ENCODE measurements at regions not wholly inside any gene's neighbourhood (a gene's known extent, or its start where the extent isn't known, plus 50 kb on each side); places are given as distances from the start of the nearest gene placed in this dataset.

DNA sequence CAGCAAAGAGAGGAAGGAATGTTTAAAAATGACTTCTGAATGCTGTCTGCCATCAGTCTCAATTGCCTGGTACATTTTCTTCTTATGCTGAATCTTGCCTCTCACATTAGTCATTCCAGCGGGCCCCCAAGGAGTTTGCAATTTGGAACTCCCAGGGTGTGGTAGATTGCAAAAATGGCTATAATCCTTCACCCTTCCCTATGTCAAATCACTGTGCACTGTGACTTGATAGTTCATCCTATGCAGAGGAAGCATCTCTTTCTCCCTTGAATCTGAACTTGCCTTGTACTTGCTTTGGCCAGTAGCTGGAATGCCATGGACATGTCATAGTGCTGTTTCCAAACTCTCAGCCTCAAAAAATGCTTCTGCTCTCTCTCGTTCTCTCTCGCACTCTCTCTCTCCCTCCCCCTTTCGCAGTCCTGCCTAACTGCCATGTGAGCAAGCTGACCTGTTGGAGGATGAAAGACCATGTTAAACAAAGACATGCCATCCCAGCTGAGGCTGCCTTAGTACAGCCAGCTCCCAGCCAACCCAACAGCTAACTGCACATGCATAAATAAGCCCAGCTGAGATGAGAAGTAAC, 284.0 kb upstream of the TLE4 start:
- H3K27ac ChIP-seq (ENCODE audit: low read depth in 2 of 2, low read length in 2 of 2) = no peak overlapping the region
- no peaks in the 10 kb centered on the region for H3K9me3 ChIP-seq (ENCODE audit: control insufficient read depth in 2 of 2, low read length in 2 of 2)
- H3K9ac ChIP-seq (ENCODE audit: low read depth in 1 of 2, low read length in 2 of 2) = no peak overlapping the region
- H3K27me3 ChIP-seq (ENCODE audit: control insufficient read depth in 2 of 2, insufficient read depth in 2 of 2, low read length in 2 of 2) = no peaks in the 10 kb centered on the region
- H3K36me3 ChIP-seq (ENCODE audit: control insufficient read depth in 2 of 2, insufficient read depth in 2 of 2, low read length in 2 of 2) = no peaks in the 10 kb centered on the region
- no peaks in the 10 kb centered on the region for H3K4me1 ChIP-seq (ENCODE audit: control insufficient read depth in 2 of 2, insufficient read depth in 2 of 2, low read length in 2 of 2)
- H3K4me3 ChIP-seq (ENCODE audit: low read length in 2 of 2) = no peak overlapping the region

DNA sequence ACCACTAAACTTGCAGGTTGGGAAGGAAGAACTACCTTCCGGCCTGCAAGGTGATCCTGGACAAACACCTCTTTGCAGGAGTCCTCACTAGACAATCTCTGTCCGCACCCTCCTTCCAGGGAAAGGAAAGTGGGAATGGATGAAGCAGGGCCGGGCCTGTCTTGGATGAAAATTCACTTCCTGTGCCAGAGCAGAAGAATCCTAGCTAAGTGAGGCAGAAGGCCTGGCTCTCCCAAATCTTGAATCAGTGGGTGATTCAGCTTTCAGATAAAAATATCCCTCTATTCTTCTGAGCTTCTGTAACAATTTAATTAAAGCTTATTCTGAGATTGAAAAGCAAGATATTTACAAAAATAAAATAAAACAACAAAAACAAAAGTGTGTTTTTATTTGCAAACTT, 281.9 kb upstream of the TLE4 start:
- no peaks in the 10 kb centered on the region for H3K27me3 ChIP-seq (ENCODE audit: control insufficient read depth in 2 of 2, insufficient read depth in 2 of 2, low read length in 2 of 2)
- no peak overlapping the region for H3K9ac ChIP-seq (ENCODE audit: low read depth in 1 of 2, low read length in 2 of 2)
- H3K9me3 ChIP-seq (ENCODE audit: control insufficient read depth in 2 of 2, low read length in 2 of 2) = no peaks in the 10 kb centered on the region
- no peak overlapping the region for H3K4me3 ChIP-seq (ENCODE audit: low read length in 2 of 2)
- H3K4me1 ChIP-seq (ENCODE audit: control insufficient read depth in 2 of 2, insufficient read depth in 2 of 2, low read length in 2 of 2) = no peaks in the 10 kb centered on the region
- H3K36me3 ChIP-seq (ENCODE audit: control insufficient read depth in 2 of 2, insufficient read depth in 2 of 2, low read length in 2 of 2) = no peaks in the 10 kb centered on the region
- H3K27ac ChIP-seq (ENCODE audit: low read depth in 2 of 2, low read length in 2 of 2) = no peak overlapping the region

DNA sequence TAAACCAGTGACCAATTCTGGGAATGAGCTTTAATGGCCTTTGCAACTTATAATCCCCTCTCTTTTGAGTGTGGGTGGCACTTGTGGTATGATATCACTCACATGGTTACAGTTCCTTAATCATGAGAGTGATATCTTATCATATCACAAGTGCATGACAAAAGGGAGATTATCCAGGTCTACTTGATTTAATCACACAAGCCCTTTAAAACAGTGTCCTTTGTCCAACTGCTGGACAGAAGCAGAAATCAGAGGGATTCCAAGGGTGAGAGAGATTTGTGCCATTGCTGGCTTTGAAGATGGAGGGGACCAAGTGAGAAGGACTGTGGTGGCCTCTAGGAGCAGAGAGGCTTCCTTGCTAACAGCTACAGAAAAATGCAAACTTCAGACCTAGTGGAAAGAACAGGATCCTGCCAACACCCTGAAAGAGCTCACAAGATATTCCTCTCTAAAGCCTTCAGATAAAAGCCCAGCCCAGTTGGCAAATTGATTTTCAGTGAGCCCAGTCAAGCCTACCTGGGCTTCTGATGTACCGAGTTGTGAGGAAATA, 279.0 kb upstream of the TLE4 start:
- H3K36me3 ChIP-seq (ENCODE audit: control insufficient read depth in 2 of 2, insufficient read depth in 2 of 2, low read length in 2 of 2) = no peaks in the 10 kb centered on the region
- H3K27ac ChIP-seq (ENCODE audit: low read depth in 2 of 2, low read length in 2 of 2) = no peak overlapping the region
- no peaks in the 10 kb centered on the region for H3K27me3 ChIP-seq (ENCODE audit: control insufficient read depth in 2 of 2, insufficient read depth in 2 of 2, low read length in 2 of 2)
- no peak overlapping the region for H3K4me3 ChIP-seq (ENCODE audit: low read length in 2 of 2)
- H3K9ac ChIP-seq (ENCODE audit: low read depth in 1 of 2, low read length in 2 of 2) = no peak overlapping the region
- no peaks in the 10 kb centered on the region for H3K9me3 ChIP-seq (ENCODE audit: control insufficient read depth in 2 of 2, low read length in 2 of 2)
- no peaks in the 10 kb centered on the region for H3K4me1 ChIP-seq (ENCODE audit: control insufficient read depth in 2 of 2, insufficient read depth in 2 of 2, low read length in 2 of 2)

DNA sequence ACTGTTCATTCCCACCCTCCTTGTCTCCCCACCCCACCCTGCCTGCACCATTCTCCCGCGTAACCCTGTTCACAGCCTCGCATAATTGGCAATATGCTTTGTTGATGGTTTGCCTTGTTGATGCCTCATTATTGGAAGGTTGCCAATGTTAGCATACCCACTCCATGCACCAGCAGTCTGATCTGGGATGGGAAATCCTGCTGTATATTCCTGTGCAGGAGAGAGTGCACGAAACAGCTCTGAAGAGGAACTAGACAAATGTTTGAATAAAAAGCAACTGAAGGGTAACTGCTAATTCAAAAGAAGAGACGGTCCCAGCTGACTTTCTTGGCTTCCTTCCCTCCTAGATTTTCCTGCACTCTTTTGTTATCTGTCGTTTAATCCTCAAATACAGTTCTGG, 271.7 kb upstream of the TLE4 start:
- no peaks in the 10 kb centered on the region for H3K9me3 ChIP-seq (ENCODE audit: control insufficient read depth in 2 of 2, low read length in 2 of 2)
- no peaks in the 10 kb centered on the region for H3K36me3 ChIP-seq (ENCODE audit: control insufficient read depth in 2 of 2, insufficient read depth in 2 of 2, low read length in 2 of 2)
- no peak overlapping the region for H3K9ac ChIP-seq (ENCODE audit: low read depth in 1 of 2, low read length in 2 of 2)
- H3K4me3 ChIP-seq (ENCODE audit: low read length in 2 of 2) = no peak overlapping the region
- H3K27ac ChIP-seq (ENCODE audit: low read depth in 2 of 2, low read length in 2 of 2) = no peak overlapping the region
- H3K4me1 ChIP-seq (ENCODE audit: control insufficient read depth in 2 of 2, insufficient read depth in 2 of 2, low read length in 2 of 2) = no peaks in the 10 kb centered on the region
- no peaks in the 10 kb centered on the region for H3K27me3 ChIP-seq (ENCODE audit: control insufficient read depth in 2 of 2, insufficient read depth in 2 of 2, low read length in 2 of 2)

DNA sequence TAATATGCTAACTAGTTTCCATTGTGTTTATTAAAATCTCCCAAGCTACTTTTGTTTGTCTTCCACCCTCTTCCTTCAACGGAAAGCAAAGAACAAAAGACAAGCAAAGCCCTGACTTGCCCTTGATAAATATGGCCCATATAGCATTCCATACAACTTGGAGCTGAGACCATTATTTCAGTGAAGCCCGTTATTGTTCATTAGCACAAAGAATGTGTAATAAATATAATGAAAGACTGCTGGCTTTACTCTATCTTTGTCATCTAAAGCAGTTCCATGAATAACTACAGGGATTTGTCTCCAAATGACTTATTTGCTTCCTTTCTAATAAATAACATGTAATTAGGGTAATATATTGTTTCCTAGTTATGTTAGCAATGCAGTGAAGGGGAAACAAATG, 270.7 kb upstream of the TLE4 start:
- Histone ChIP-seq H3K36me3 (ENCODE audit: control insufficient read depth in 2 of 2, insufficient read depth in 2 of 2, low read length in 2 of 2) (no peaks in the 10 kb centered on the region), H3K9me3 (ENCODE audit: control insufficient read depth in 2 of 2, low read length in 2 of 2) (no peaks in the 10 kb centered on the region), H3K4me1 (ENCODE audit: control insufficient read depth in 2 of 2, insufficient read depth in 2 of 2, low read length in 2 of 2) (no peaks in the 10 kb centered on the region), H3K27ac (ENCODE audit: low read depth in 2 of 2, low read length in 2 of 2) (no peak overlapping the region), H3K27me3 (ENCODE audit: control insufficient read depth in 2 of 2, insufficient read depth in 2 of 2, low read length in 2 of 2) (no peaks in the 10 kb centered on the region), H3K9ac (ENCODE audit: low read depth in 1 of 2, low read length in 2 of 2) (no peak overlapping the region), H3K4me3 (ENCODE audit: low read length in 2 of 2) (no peak overlapping the region)

DNA sequence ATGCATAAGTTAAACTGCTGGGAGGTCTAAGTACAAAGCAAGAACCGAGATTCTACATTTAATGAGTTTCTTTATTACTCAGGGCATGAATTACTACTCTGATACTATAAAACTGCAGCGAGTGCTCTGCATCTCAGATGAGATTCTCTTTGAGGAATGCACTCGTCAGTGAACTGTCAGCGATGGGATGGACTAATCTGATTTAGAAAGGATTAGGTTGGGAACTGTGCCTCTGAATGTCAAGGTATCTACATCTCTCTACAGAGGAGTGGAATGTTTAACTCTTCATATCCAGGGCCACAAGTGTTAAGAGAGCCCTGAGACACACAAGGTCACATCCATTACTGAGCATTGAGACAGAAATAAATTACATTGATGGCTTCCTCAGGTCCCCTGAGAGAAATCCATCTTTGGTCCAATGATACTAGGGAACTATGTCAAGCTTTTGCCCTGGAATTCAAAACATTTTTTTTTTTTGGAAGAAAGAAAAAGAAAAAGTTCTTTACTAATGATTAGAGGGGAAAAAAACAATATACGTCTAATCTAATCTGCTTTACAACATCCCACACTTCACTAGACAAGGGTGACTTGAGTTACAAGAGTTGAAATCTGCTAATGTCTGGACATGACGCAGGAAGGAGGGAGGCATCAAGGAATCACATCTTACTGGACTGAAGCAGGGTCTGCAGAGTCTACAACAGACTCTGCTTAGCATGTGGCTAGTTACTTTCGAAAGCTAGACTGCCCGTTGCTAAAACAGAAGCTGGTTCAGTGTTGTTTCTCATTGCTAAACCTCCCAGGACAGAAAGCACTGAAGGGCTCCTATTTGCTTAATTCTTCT, 270.0 kb upstream of the TLE4 start:
- Histone ChIP-seq H3K27ac (ENCODE audit: low read depth in 2 of 2, low read length in 2 of 2) (no peak overlapping the region), H3K9me3 (ENCODE audit: control insufficient read depth in 2 of 2, low read length in 2 of 2) (no peaks in the 10 kb centered on the region), H3K4me3 (ENCODE audit: low read length in 2 of 2) (no peak overlapping the region), H3K4me1 (ENCODE audit: control insufficient read depth in 2 of 2, insufficient read depth in 2 of 2, low read length in 2 of 2) (no peaks in the 10 kb centered on the region), H3K36me3 (ENCODE audit: control insufficient read depth in 2 of 2, insufficient read depth in 2 of 2, low read length in 2 of 2) (no peaks in the 10 kb centered on the region), H3K27me3 (ENCODE audit: control insufficient read depth in 2 of 2, insufficient read depth in 2 of 2, low read length in 2 of 2) (no peaks in the 10 kb centered on the region), H3K9ac (ENCODE audit: low read depth in 1 of 2, low read length in 2 of 2) (no peak overlapping the region)

DNA sequence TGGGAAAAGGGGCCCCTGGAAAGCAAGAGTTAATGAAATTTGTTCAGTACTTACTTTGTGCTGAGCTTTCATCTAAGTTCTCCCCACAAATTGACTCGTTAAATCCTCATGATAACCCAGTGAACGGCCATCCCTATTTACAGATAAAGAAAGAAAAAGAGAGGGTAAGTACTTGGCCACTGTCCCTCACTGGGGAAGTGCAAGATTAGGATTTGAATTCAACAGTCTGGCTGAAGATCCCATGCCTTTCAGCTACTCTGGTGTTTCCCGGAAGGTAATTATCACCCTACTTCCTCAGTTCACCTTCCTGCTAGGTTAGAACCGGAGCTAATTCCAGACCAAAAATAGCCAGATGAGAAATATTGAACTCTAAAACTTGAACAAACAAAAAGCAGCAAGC, 269.2 kb upstream of the TLE4 start:
- Histone ChIP-seq H3K27me3 (ENCODE audit: control insufficient read depth in 2 of 2, insufficient read depth in 2 of 2, low read length in 2 of 2) (no peaks in the 10 kb centered on the region), H3K9me3 (ENCODE audit: control insufficient read depth in 2 of 2, low read length in 2 of 2) (no peaks in the 10 kb centered on the region), H3K4me1 (ENCODE audit: control insufficient read depth in 2 of 2, insufficient read depth in 2 of 2, low read length in 2 of 2) (no peaks in the 10 kb centered on the region), H3K27ac (ENCODE audit: low read depth in 2 of 2, low read length in 2 of 2) (no peak overlapping the region), H3K36me3 (ENCODE audit: control insufficient read depth in 2 of 2, insufficient read depth in 2 of 2, low read length in 2 of 2) (no peaks in the 10 kb centered on the region), H3K9ac (ENCODE audit: low read depth in 1 of 2, low read length in 2 of 2) (no peak overlapping the region), H3K4me3 (ENCODE audit: low read length in 2 of 2) (no peak overlapping the region)

DNA sequence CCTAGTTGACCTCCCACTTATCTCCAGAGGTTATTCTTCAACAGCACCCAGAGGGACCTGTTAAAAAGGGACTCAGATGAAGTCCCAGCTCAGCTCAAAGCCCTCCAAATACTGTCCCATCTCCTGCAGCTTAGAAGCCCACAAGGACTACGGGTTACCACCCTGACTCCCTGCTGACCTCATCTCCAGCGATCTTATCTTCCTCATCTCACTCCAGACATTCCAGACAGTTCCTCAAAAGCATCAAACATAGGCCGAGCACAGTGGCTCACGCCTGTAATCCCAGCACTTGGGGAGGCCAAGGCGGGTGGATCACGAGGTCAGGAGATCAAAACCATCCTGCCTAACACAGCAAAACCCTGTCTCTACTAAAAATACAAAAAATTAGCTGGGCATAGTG, 263.8 kb upstream of the TLE4 start:
- Histone ChIP-seq H3K4me3 (ENCODE audit: low read length in 2 of 2) (no peak overlapping the region), H3K27ac (ENCODE audit: low read depth in 2 of 2, low read length in 2 of 2) (no peak overlapping the region), H3K36me3 (ENCODE audit: control insufficient read depth in 2 of 2, insufficient read depth in 2 of 2, low read length in 2 of 2) (no peaks in the 10 kb centered on the region), H3K9me3 (ENCODE audit: control insufficient read depth in 2 of 2, low read length in 2 of 2) (no peaks in the 10 kb centered on the region), H3K4me1 (ENCODE audit: control insufficient read depth in 2 of 2, insufficient read depth in 2 of 2, low read length in 2 of 2) (no peaks in the 10 kb centered on the region), H3K27me3 (ENCODE audit: control insufficient read depth in 2 of 2, insufficient read depth in 2 of 2, low read length in 2 of 2) (no peaks in the 10 kb centered on the region), H3K9ac (ENCODE audit: low read depth in 1 of 2, low read length in 2 of 2) (no peak overlapping the region)

DNA sequence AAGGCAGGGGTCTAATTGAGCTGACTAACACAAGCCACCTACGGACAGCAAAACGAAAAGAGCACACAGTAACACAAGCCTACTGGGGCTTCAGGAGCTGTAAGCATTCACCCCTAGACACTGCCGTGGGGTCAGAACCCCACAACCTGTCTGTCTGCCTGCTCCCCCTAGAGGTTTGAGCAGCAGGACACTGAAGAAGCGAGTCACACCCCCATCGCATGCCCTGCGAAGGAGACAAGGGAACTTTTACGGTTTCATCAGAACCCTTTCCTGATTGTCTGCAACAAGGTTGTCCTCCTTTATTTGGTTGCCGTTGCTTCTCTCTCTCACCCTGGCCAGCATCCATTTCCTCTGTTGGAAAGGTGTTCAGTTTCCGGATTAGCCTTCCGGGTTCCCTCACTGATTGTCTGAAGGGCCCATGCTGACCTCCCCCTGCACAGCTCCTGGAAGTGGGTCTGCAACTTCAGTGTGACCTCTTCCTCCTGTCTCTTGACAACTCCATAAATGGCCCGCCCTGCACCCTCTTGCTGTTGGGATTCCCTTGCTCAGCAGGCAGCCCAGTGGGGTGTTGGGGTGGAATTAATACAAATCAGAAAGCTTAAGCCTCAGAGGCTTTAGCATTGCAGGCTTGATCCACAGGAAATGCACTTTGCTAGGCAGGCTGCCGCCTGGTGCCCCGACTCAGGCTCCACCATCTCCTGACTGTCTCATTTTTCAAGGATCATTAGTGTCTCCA, 258.9 kb upstream of the TLE4 start:
- Histone ChIP-seq H3K27me3 (ENCODE audit: control insufficient read depth in 2 of 2, insufficient read depth in 2 of 2, low read length in 2 of 2) (no peaks in the 10 kb centered on the region), H3K4me1 (ENCODE audit: control insufficient read depth in 2 of 2, insufficient read depth in 2 of 2, low read length in 2 of 2) (no peaks in the 10 kb centered on the region), H3K27ac (ENCODE audit: low read depth in 2 of 2, low read length in 2 of 2) (no peak overlapping the region), H3K4me3 (ENCODE audit: low read length in 2 of 2) (no peak overlapping the region), H3K9ac (ENCODE audit: low read depth in 1 of 2, low read length in 2 of 2) (no peak overlapping the region), H3K9me3 (ENCODE audit: control insufficient read depth in 2 of 2, low read length in 2 of 2) (no peaks in the 10 kb centered on the region), H3K36me3 (ENCODE audit: control insufficient read depth in 2 of 2, insufficient read depth in 2 of 2, low read length in 2 of 2) (no peaks in the 10 kb centered on the region)

DNA sequence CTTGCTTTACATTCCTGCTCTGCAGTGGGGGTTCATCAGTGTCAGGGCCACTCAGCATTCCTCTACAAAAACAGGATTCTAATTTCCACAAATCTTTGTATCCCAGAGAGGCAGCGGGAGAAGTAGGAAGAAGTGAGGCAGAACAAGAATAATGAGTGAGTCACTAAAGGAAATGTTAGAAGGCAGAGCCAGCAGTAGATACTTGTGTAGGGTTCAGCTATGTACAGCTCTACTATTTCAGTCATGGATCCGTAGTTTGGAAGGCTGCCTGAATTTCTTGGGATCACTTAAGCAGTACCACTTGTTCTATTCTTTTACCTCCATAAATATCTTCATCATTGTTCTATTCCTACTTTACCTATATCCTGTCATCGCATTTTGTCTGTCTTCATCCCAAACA, 246.3 kb upstream of the TLE4 start:
- Histone ChIP-seq H3K9me3 (ENCODE audit: control insufficient read depth in 2 of 2, low read length in 2 of 2) (no peaks in the 10 kb centered on the region), H3K9ac (ENCODE audit: low read depth in 1 of 2, low read length in 2 of 2) (no peak overlapping the region), H3K4me1 (ENCODE audit: control insufficient read depth in 2 of 2, insufficient read depth in 2 of 2, low read length in 2 of 2) (no peaks in the 10 kb centered on the region), H3K4me3 (ENCODE audit: low read length in 2 of 2) (no peak overlapping the region), H3K27me3 (ENCODE audit: control insufficient read depth in 2 of 2, insufficient read depth in 2 of 2, low read length in 2 of 2) (no peaks in the 10 kb centered on the region), H3K27ac (ENCODE audit: low read depth in 2 of 2, low read length in 2 of 2) (no peak overlapping the region), H3K36me3 (ENCODE audit: control insufficient read depth in 2 of 2, insufficient read depth in 2 of 2, low read length in 2 of 2) (no peaks in the 10 kb centered on the region)

Measured in mucosa of rectum (tissue), 2 donors.